GM12878 (cell line): ENCODE measurements at regions not wholly inside any gene's neighbourhood (a gene's known extent, or its start where the extent isn't known, plus 50 kb on each side); places are given as distances from the start of the nearest gene placed in this dataset.

Experiments
- ATAC-seq: fragments of 200-7000 bp; cut with Tn5 transposase; 3 replicates; pipeline ENCODE4 v1.9.1; 2020; ENCODE audit warnings: mild to moderate bottlenecking, moderate library complexity
- BruUV-seq: library from RNA; stranded (reverse); fragments of 400-500 nt; replicated peaks from 2 replicates; lab custom pipeline; 2021; lab: Mats Ljungman, UMichigan
- CTCF ChIA-PET: fragments of 300-600 bp; sonication (Branson Sonifier 250); formaldehyde crosslinking; extraction: SDS; loops from one replicate; lab custom pipeline; 2021; ENCODE audit warnings: inconsistent platforms; lab: Yijun Ruan, JAX
- POLR2A ChIA-PET: fragments of 350-600 bp; formaldehyde crosslinking; extraction: SDS; loops from one replicate; lab custom pipeline; 2021; ENCODE audit warnings: inconsistent platforms; lab: Charles Lee
- RAD21 ChIA-PET: fragments of 300-600 bp; sonication (Branson Sonifier 250); formaldehyde crosslinking; loops from one replicate; lab custom pipeline; 2023; ENCODE audit warnings: antibody characterized with exemption; ENCODE audit not compliant: unreplicated experiment; lab: Charles Lee
- SMC1A ChIA-PET: fragments of 300-600 bp; sonication (Branson Sonifier 250); formaldehyde crosslinking; loops from one replicate; lab custom pipeline; 2023; ENCODE audit not compliant: unreplicated experiment, uncharacterized antibody; lab: Charles Lee
- DNase-seq: peaks from one replicate; pipeline ENCODE4 v3.0.0-alpha.2; 2011; ENCODE audit warnings: low read depth, low spot score
- FAIRE-seq: peaks from 3 replicates; lab custom pipeline; 2011; peaks lifted over from hg19 to GRCh38; lab: Jason Lieb, UNC
- H2AFZ ChIP-seq: 2 replicates; pipeline ENCODE4 v1.6.0; 2011; ENCODE audit warnings: low read depth, low read length, control low read depth; ENCODE audit not compliant: control insufficient read depth
- H3K27ac ChIP-seq: 2 replicates; pipeline ENCODE4 v1.5.1; 2011; ENCODE audit warnings: control low read depth; ENCODE audit not compliant: control insufficient read depth, insufficient read depth
- H3K27me3 ChIP-seq, 2 experiments: replicated peaks in 1 of 2; 2 replicates each; pipeline versions ENCODE4 v1.6.0 to v1.6.1; 2011; ENCODE audit warnings: low read length in 1 of 2; ENCODE audit not compliant: control insufficient read depth in 2 of 2, insufficient read depth in 2 of 2
- H3K36me3 ChIP-seq, 2 experiments: 2 replicates each; pipeline ENCODE4 v1.5.1; 2011; ENCODE audit warnings: low read length in 1 of 2; ENCODE audit not compliant: control insufficient read depth in 2 of 2, insufficient read depth in 2 of 2
- H3K4me1 ChIP-seq: 2 replicates; pipeline ENCODE4 v1.6.1; 2011; ENCODE audit warnings: mild to moderate bottlenecking, low read length, moderate library complexity, mixed read lengths; ENCODE audit not compliant: control insufficient read depth, insufficient read depth
- H3K4me2 ChIP-seq: 2 replicates; pipeline ENCODE4 v1.6.0; 2011; ENCODE audit warnings: control low read depth; ENCODE audit not compliant: control insufficient read depth, insufficient read depth
- H3K4me3 ChIP-seq: fragments of 200-600 bp; sonication (generic); 2 replicates; pipeline ENCODE4 v1.5.1; 2016
- H3K79me2 ChIP-seq: 2 replicates; pipeline ENCODE4 v1.6.0; 2011; ENCODE audit warnings: low read length; ENCODE audit not compliant: control insufficient read depth, insufficient read depth
- H3K9ac ChIP-seq: 2 replicates; pipeline ENCODE4 v1.8.0; 2011; ENCODE audit warnings: low read length, control low read depth, mixed read lengths; ENCODE audit not compliant: control insufficient read depth, insufficient read depth
- H3K9me3 ChIP-seq: replicated peaks from 3 replicates; pipeline ENCODE4 v1.5.1; 2011; ENCODE audit warnings: mild to moderate bottlenecking, low read length; ENCODE audit not compliant: control insufficient read depth, insufficient read depth
- H4K20me1 ChIP-seq: 2 replicates; pipeline ENCODE4 v1.6.0; 2011; ENCODE audit not compliant: control insufficient read depth, insufficient read depth
- BCLAF1 ChIP-seq: fragments of 450-650 bp; IDR thresholded peaks from 2 replicates; pipeline ENCODE4 v1.6.1; 2017; ENCODE audit warnings: antibody characterized with exemption, mild to moderate bottlenecking, moderate library complexity
- BRCA1 ChIP-seq: IDR thresholded peaks from 2 replicates; pipeline ENCODE4 v1.6.1; 2011; ENCODE audit warnings: low read depth, low read length, improper control_type of control experiment
- CTCF ChIP-seq, 3 experiments: IDR thresholded peaks in 2 of 3; conservative IDR thresholded peaks in 1 of 3; 2 replicates each; pipeline ENCODE4 v1.5.1; 2011; ENCODE audit warnings: low read depth in 3 of 3, low read length in 3 of 3, mild to moderate bottlenecking in 3 of 3, control low read depth in 2 of 3, moderate library complexity in 2 of 3, inconsistent platforms in 1 of 3, mixed read lengths in 1 of 3; ENCODE audit not compliant: control insufficient read depth in 2 of 3, insufficient read depth in 1 of 3; ENCODE audit errors: extremely low read depth in 1 of 3
- E2F8 ChIP-seq: fragments of 450-650 bp; IDR thresholded peaks from 2 replicates; pipeline ENCODE4 v1.6.1; 2018; ENCODE audit warnings: mild to moderate bottlenecking, low read depth, moderate library complexity; ENCODE audit not compliant: partially characterized antibody
- ETV6 ChIP-seq, 2 experiments: fragments of 450-650 bp in 1 of 2; IDR thresholded peaks in 1 of 2; conservative IDR thresholded peaks in 1 of 2; 2 replicates each; pipeline ENCODE4 v1.6.1; 2014; ENCODE audit warnings: antibody characterized with exemption in 1 of 2, borderline replicate concordance in 1 of 2, low read depth in 1 of 2, mild to moderate bottlenecking in 1 of 2, moderate library complexity in 1 of 2
- GABPA ChIP-seq: IDR thresholded peaks from 2 replicates; pipeline ENCODE4 v1.6.1; 2014; ENCODE audit warnings: antibody characterized with exemption, low read depth, mild to moderate bottlenecking, inconsistent platforms
- MLLT1 ChIP-seq: fragments of 450-650 bp; IDR thresholded peaks from 2 replicates; pipeline ENCODE4 v1.6.1; 2016; ENCODE audit warnings: mild to moderate bottlenecking
- POLR2A ChIP-seq: IDR thresholded peaks from 2 replicates; pipeline ENCODE4 v1.6.1; 2011; ENCODE audit warnings: low read depth, mild to moderate bottlenecking, low read length
- PRDM15 ChIP-seq: fragments of 450-650 bp; formaldehyde crosslinking; IDR thresholded peaks from 2 replicates; pipeline ENCODE4 v1.4.0; 2020; ENCODE audit warnings: mild to moderate bottlenecking, moderate library complexity
- SMAD1 ChIP-seq: fragments of 450-650 bp; IDR thresholded peaks from 2 replicates; pipeline ENCODE4 v1.6.1; 2018; ENCODE audit warnings: mild to moderate bottlenecking, low read depth; ENCODE audit not compliant: partially characterized antibody
- WGBS: methylation state at CpG from one replicate; pipeline ENCODE4 v1.1.6; 2016; ENCODE audit warnings: low lambda C conversion rate; ENCODE audit not compliant: insufficient replicate concordance, insufficient coverage; ENCODE audit errors: missing lambda C conversion rate; 5-methylcytosine and 5-hydroxymethylcytosine counted together
- in situ Hi-C: fragments of 300-500 bp; cut with MboI; formaldehyde crosslinking; loops from 9 replicates; pipeline ENCODE4 v1.14.3; 2018; ENCODE audit warnings: mixed read lengths
- intact Hi-C: fragments of 100-400 bp; cut with micrococcal nuclease; formaldehyde crosslinking; loops from one replicate; pipeline ENCODE4 v1.14.2; 2022; ENCODE audit not compliant: unreplicated experiment

GRCh38 chr2:221285148-221285547 is 287.0 kb downstream of the EPHA4 start:
- ChIA-PET POLR2A (no interaction called here), RAD21 (no interaction called here), SMC1A (interaction anchor here (1.5 kb wide), 1 partner anchor 11 kb away, joined by 4 read pairs; no protein-coding TSS in a partner anchor), CTCF (interaction anchor here (1.3 kb wide), 1 partner anchor 44 kb away, joined by 3 read pairs; no protein-coding TSS in a partner anchor)
- intact Hi-C loops (no loop called here), in situ Hi-C loops (no loop called here)
- ATAC-seq (no peak), FAIRE-seq (no peak), DNase-seq (no peak)
- H3K79me2 ChIP-seq = no peaks in the 10 kb centered on the region
- no peak overlapping the region for H2AFZ ChIP-seq
- no peak overlapping the region for H3K4me3 ChIP-seq
- H4K20me1 ChIP-seq = no peaks in the 10 kb centered on the region
- no peaks in the 10 kb centered on the region for H3K27me3 ChIP-seq
- no TSS peak for BruUV-seq
- H3K9me3 ChIP-seq = no peaks in the 10 kb centered on the region
- no peaks in the 10 kb centered on the region for H3K36me3 ChIP-seq
- no peak overlapping the region for H3K4me2 ChIP-seq
- no peaks in the 10 kb centered on the region for H3K4me1 ChIP-seq
- no peak overlapping the region for H3K27ac ChIP-seq
- no peak overlapping the region for H3K9ac ChIP-seq
- WGBS = 8% methylated on average over 2 of the region's 2 CpGs
- no peak for TF ChIP-seq BRCA1
- no peak for TF ChIP-seq ETV6 (conservative IDR thresholded peaks at IDR 0.05 in 1 of 2, IDR thresholded peaks at IDR 0.05 in 1 of 2; ENCODE audit: borderline replicate concordance in 1 of 2, low read depth in 1 of 2)
- TF ChIP-seq BCLAF1 = no peak
- TF ChIP-seq SMAD1 = no peak
- TF ChIP-seq E2F8 = no peak
- TF ChIP-seq CTCF (IDR thresholded peaks at IDR 0.05 in 2 of 3, conservative IDR thresholded peaks at IDR 0.05 in 1 of 3; ENCODE audit: control insufficient read depth in 2 of 3, extremely low read depth in 1 of 3, insufficient read depth in 1 of 3, low read depth in 3 of 3, low read length in 3 of 3) = no peak
- no peak for TF ChIP-seq GABPA
- no peak for TF ChIP-seq MLLT1
- TF ChIP-seq PRDM15 (CRISPR knock-in tag) = no peak
- no peak for TF ChIP-seq POLR2A
